Adrenal gland (tissue), 5 donors: ENCODE measurements at regions not wholly inside any gene's neighbourhood (a gene's known extent, or its start where the extent isn't known, plus 50 kb on each side); places are given as distances from the start of the nearest gene placed in this dataset.

Experiments
- CTCF ChIP-seq, 6 experiments: fragments of 450-650 bp in 4 of 6; fragments of 200-600 bp in 2 of 6; sonication (generic) in 1 of 6; IDR thresholded peaks; 1 replicate in 5 of 6; 2 replicates in 1 of 6; pipeline versions ENCODE4 v1.5.1 to v1.8.0; 2016 to 2021; ENCODE audit warnings: antibody characterized with exemption in 6 of 6, mild to moderate bottlenecking in 2 of 6, moderate library complexity in 1 of 6
- POLR2A ChIP-seq, 2 donors: fragments of 450-650 bp; IDR thresholded peaks; one replicate each; pipeline ENCODE4 v1.6.1; 2017; ENCODE audit warnings: antibody characterized with exemption in 2 of 2, mild to moderate bottlenecking in 2 of 2, moderate library complexity in 1 of 2
- donor health status: DM: no; HTN: no; CAD: no.

DNA sequence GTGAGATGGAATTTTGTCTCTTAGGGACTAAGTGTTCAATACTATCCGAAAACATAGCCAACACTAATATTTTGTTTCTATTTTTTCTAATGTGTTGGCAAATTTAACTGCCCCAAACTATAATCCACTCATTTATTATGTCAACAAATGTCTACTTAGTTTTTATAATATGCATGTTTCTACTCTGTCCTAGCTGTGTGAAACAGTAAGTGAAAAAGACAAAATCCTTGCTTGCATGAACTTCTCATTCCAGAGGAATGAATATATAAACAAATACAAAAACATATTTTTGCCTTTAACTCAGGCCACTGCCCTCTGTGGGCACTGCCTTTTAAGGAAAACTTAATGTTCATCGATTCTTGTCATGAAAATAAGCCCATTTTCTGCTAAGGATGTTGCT is 1275.4 kb upstream of the CDH18 start:
- no peak for TF ChIP-seq CTCF (IDR thresholded peaks at IDR 0.05)
- TF ChIP-seq POLR2A (IDR thresholded peaks at IDR 0.05): no peak
